SK-N-SH treated with all-trans-retinoic acid at 6 μM for 48 hours (cell line): ENCODE measurements at regions not wholly inside any gene's neighbourhood (a gene's known extent, or its start where the extent isn't known, plus 50 kb on each side); places are given as distances from the start of the nearest gene placed in this dataset.
"Not testable (repeated sequence)": the region's sequence is repeated elsewhere in the genome, so short reads cannot be mapped to it uniquely, and the experiment has no call there.

Experiments
- ATAC-seq: fragments of 200-7000 bp; cut with Tn5 transposase; 3 replicates; pipeline ENCODE4 v1.9.1; 2020; ENCODE audit warnings: mild to moderate bottlenecking, moderate library complexity
- ARNTL ChIP-seq: fragments of 450-650 bp; formaldehyde crosslinking; IDR thresholded peaks from 2 replicates; pipeline ENCODE4 v1.5.0; 2020; ENCODE audit warnings: low read depth, mild to moderate bottlenecking, moderate library complexity, borderline replicate concordance
- BACH2 ChIP-seq: fragments of 250-450 bp; sonication (Bioruptor Pico); IDR thresholded peaks from 2 replicates; pipeline ENCODE4 v1.9.0; 2021; ENCODE audit warnings: mild to moderate bottlenecking, borderline replicate concordance
- CREB5 ChIP-seq: fragments of 250-450 bp; sonication (Bioruptor Pico); IDR thresholded peaks from 2 replicates; pipeline ENCODE4 v1.5.1; 2020; ENCODE audit warnings: low read depth, mild to moderate bottlenecking, moderate library complexity
- CSRNP3 ChIP-seq: fragments of 250-450 bp; sonication (Bioruptor Pico); IDR thresholded peaks from 2 replicates; pipeline ENCODE4 v1.5.1; 2021; ENCODE audit warnings: mild to moderate bottlenecking, moderate library complexity
- ESRRG ChIP-seq: fragments of 250-450 bp; sonication (Bioruptor Pico); IDR thresholded peaks from 2 replicates; pipeline ENCODE4 v1.6.1; 2021; ENCODE audit warnings: mild to moderate bottlenecking
- GLIS3 ChIP-seq: fragments of 250-450 bp; sonication (Bioruptor Pico); IDR thresholded peaks from 2 replicates; pipeline ENCODE4 v1.5.0; 2020; ENCODE audit warnings: mild to moderate bottlenecking, moderate library complexity
- PATZ1 ChIP-seq: fragments of 250-450 bp; sonication (Bioruptor Pico); IDR thresholded peaks from 2 replicates; pipeline ENCODE4 v1.8.0; 2020; ENCODE audit warnings: mild to moderate bottlenecking, moderate library complexity, borderline replicate concordance
- PPARA ChIP-seq: fragments of 250-450 bp; sonication (Bioruptor Pico); IDR thresholded peaks from 2 replicates; pipeline ENCODE4 v1.5.0; 2020; ENCODE audit warnings: mild to moderate bottlenecking, borderline replicate concordance
- RARB ChIP-seq: fragments of 250-450 bp; sonication (Bioruptor Pico); IDR thresholded peaks from 2 replicates; pipeline ENCODE4 v1.8.0; 2021; ENCODE audit warnings: mild to moderate bottlenecking, moderate library complexity
- SNAI2 ChIP-seq: fragments of 250-450 bp; sonication (Bioruptor Pico); IDR thresholded peaks from 2 replicates; pipeline ENCODE4 v1.5.0; 2020; ENCODE audit warnings: mild to moderate bottlenecking, moderate library complexity
- TCF4 ChIP-seq: fragments of 250-450 bp; sonication (Bioruptor Pico); IDR thresholded peaks from 2 replicates; pipeline ENCODE4 v1.8.0; 2021; ENCODE audit warnings: mild to moderate bottlenecking, moderate library complexity, borderline replicate concordance
- TOX ChIP-seq: fragments of 250-450 bp; sonication (Bioruptor Pico); IDR thresholded peaks from 2 replicates; pipeline ENCODE4 v1.8.0; 2021; ENCODE audit warnings: mild to moderate bottlenecking, moderate library complexity, borderline replicate concordance
- ZC3H10 ChIP-seq: fragments of 250-450 bp; sonication (Bioruptor Pico); IDR thresholded peaks from 2 replicates; pipeline ENCODE4 v1.5.1; 2021; ENCODE audit warnings: mild to moderate bottlenecking, moderate library complexity
- ZFP3 ChIP-seq: fragments of 250-450 bp; sonication (Bioruptor Pico); IDR thresholded peaks from 2 replicates; pipeline ENCODE4 v1.5.0; 2020; ENCODE audit warnings: mild to moderate bottlenecking, moderate library complexity
- ZNF565 ChIP-seq: fragments of 450-650 bp; formaldehyde crosslinking; conservative IDR thresholded peaks from 2 replicates; pipeline ENCODE4 v1.5.0; 2020; ENCODE audit warnings: low read depth, mild to moderate bottlenecking, moderate library complexity
- ZNF70 ChIP-seq: fragments of 450-650 bp; formaldehyde crosslinking; IDR thresholded peaks from 2 replicates; pipeline ENCODE4 v1.5.0; 2020; ENCODE audit warnings: mild to moderate bottlenecking, moderate library complexity
- ZNF8 ChIP-seq: fragments of 450-650 bp; formaldehyde crosslinking; IDR thresholded peaks from 2 replicates; pipeline ENCODE4 v1.5.0; 2020; ENCODE audit warnings: mild to moderate bottlenecking, moderate library complexity
- TF ChIP-seq, protein P1 (sequence below): fragments of 250-450 bp; sonication (Bioruptor Pico); IDR thresholded peaks from 2 replicates; pipeline ENCODE4 v1.5.0; 2020; ENCODE audit warnings: mild to moderate bottlenecking, moderate library complexity

DNA sequence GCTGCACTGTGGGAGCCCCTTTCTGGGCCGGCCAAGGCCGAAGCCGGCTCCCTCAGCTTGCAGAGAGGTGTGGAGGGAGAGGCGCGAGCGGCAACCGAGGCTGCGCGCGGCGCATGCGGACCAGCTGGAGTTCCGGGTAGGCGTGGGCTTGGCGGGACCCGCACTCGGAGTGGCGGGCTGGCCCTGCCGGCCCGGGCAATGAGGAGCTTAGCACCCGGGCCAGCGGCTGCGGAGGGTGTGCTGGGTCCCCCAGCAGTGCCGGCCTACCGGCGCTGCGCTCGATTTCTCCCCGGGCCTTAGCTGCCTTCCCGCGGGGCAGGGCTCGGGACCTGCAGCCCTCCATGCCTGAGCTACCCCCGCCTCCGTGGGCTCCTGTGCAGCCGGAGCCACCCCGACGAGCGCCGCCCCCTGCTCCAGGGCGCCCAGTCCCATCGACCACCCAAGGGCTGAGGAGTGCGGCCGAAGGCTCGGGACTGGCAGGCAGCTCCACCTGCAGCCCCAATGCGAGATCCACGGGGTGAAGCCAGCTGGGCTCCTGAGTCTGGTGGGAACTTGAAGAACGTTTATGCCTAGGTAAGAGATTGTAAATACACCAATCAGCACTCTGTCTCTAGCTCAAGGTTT is 777.9 kb downstream of the CDH11 start:
- not testable (repeated sequence) for ATAC-seq

DNA sequence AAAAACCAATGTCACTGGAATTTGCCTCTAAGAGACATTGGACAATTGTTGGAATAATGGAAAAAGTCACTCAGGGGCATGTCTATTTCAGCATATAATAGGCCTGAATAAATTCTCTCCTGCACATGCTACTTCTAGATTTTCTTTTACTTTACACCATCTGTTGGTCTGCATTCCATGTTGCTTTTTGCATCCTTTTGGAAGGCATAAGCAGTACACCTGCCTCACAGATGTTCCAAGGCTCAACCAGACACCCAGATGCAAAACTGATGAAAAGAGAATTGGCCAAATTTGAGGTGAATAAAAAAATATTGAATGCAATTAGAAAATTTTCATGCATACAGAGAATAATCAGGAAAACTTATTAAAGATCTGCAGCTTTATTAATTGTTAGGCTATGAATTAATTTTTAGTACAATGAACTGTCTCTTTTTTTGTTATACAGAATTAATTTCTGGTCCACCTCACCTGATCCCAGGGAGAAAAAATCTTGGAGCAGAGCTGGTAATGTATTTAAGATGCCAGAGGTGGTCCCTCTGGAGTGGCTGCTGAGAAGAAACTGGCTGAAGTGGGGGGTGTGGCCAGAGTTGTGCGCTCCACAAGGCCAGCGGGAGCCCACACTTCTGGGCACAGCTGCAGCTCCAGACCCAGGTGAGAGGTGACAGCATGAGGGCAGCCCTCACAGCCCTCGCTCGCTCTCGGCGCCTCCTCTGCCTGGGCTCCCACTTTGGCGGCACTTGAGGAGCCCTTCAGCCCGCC is 778.6 kb downstream of the CDH11 start:
- TF ChIP-seq, protein P1, sequence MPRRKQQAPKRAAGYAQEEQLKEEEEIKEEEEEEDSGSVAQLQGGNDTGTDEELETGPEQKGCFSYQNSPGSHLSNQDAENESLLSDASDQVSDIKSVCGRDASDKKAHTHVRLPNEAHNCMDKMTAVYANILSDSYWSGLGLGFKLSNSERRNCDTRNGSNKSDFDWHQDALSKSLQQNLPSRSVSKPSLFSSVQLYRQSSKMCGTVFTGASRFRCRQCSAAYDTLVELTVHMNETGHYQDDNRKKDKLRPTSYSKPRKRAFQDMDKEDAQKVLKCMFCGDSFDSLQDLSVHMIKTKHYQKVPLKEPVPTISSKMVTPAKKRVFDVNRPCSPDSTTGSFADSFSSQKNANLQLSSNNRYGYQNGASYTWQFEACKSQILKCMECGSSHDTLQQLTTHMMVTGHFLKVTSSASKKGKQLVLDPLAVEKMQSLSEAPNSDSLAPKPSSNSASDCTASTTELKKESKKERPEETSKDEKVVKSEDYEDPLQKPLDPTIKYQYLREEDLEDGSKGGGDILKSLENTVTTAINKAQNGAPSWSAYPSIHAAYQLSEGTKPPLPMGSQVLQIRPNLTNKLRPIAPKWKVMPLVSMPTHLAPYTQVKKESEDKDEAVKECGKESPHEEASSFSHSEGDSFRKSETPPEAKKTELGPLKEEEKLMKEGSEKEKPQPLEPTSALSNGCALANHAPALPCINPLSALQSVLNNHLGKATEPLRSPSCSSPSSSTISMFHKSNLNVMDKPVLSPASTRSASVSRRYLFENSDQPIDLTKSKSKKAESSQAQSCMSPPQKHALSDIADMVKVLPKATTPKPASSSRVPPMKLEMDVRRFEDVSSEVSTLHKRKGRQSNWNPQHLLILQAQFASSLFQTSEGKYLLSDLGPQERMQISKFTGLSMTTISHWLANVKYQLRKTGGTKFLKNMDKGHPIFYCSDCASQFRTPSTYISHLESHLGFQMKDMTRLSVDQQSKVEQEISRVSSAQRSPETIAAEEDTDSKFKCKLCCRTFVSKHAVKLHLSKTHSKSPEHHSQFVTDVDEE (CRISPR knock-in tag), result no peak
- TF ChIP-seq TOX (CRISPR knock-in tag) (no peak), ZNF70 (CRISPR knock-in tag) (no peak), RARB (CRISPR knock-in tag) (no peak), PPARA (no peak), ARNTL (CRISPR knock-in tag) (no peak), TCF4 (CRISPR knock-in tag) (no peak), ESRRG (CRISPR knock-in tag) (no peak), ZNF565 (no peak), PATZ1 (CRISPR knock-in tag) (no peak), CREB5 (CRISPR knock-in tag) (no peak), CSRNP3 (CRISPR knock-in tag) (no peak), ZFP3 (CRISPR knock-in tag) (no peak), ZNF8 (CRISPR knock-in tag) (no peak), GLIS3 (CRISPR knock-in tag) (no peak), SNAI2 (CRISPR knock-in tag) (no peak)
- no peak for ATAC-seq

DNA sequence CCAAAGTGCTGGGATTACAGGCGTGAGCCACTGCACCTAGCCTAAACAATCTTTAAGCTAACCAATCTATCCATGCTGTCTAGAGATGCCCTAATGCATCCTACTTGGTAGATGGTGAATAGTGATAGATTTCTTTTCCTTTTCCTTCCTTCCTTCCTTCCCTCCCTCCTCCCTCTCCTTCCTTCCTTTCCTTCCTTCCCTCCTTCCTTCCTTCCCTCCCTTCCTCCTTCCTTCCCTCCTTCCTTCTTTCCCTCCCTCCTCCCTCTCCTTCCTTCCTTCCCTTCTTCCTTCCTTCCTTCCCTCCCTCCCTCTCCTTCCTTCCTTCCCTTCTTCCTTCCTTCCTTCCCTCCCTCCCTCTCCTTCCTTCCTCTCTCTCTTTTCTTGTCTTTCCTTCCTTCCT is 780.5 kb downstream of the CDH11 start:
- not testable (repeated sequence) for ATAC-seq

- peak; percentile 93 for ATAC-seq
- TF ChIP-seq BACH2 (CRISPR knock-in tag) (no peak), CREB5 (CRISPR knock-in tag) (no peak), ZC3H10 (no peak), CSRNP3 (CRISPR knock-in tag) (no peak), PATZ1 (CRISPR knock-in tag) (no peak)
Measured at GRCh38 chr16:64339052-64339770, 782.7 kb downstream of the CDH11 start.
